Naive B cell (primary cell): ENCODE measurements at regions not wholly inside any gene's neighbourhood (a gene's known extent, or its start where the extent isn't known, plus 50 kb on each side); places are given as distances from the start of the nearest gene placed in this dataset.
"Not testable (repeated sequence)": the region's sequence is repeated elsewhere in the genome, so short reads cannot be mapped to it uniquely, and the experiment has no call there.

Experiments
- ATAC-seq, 2 donors: fragments of 150-1000 bp; cut with Tn5 transposase; 2 replicates each; pipeline ENCODE4 v1.10.0; 2021; ENCODE audit warnings: low read depth in 2 of 2, mild to moderate bottlenecking in 2 of 2, moderate library complexity in 2 of 2
- DNase-seq: peaks from one replicate; pipeline ENCODE4 v3.0.0; 2022
- H3K27ac Mint-ChIP-seq, 6 donors: one replicate each; pipeline ENCODE4 v1.8.0; 2020 to 2022; ENCODE audit warnings: mild to moderate bottlenecking in 6 of 6, mixed read lengths in 6 of 6, moderate library complexity in 5 of 6, inconsistent platforms in 2 of 6
- H3K27me3 Mint-ChIP-seq, 3 donors: one replicate each; pipeline ENCODE4 v1.8.0; 2021 to 2022; ENCODE audit warnings: mixed read lengths in 3 of 3, mild to moderate bottlenecking in 1 of 3
- H3K36me3 Mint-ChIP-seq, 2 donors: one replicate each; pipeline ENCODE4 v1.8.0; 2020 to 2022; ENCODE audit warnings: mixed read lengths in 2 of 2, inconsistent platforms in 1 of 2, mild to moderate bottlenecking in 1 of 2
- H3K4me1 Mint-ChIP-seq, 3 donors: one replicate each; pipeline ENCODE4 v1.8.0; 2020 to 2022; ENCODE audit warnings: mixed read lengths in 3 of 3, inconsistent platforms in 1 of 3, mild to moderate bottlenecking in 1 of 3, moderate library complexity in 1 of 3
- H3K4me3 Mint-ChIP-seq, 8 donors: one replicate each; pipeline ENCODE4 v1.8.0; 2020 to 2022; ENCODE audit warnings: mild to moderate bottlenecking in 8 of 8, mixed read lengths in 8 of 8, moderate library complexity in 8 of 8, inconsistent platforms in 2 of 8
- H3K9me3 Mint-ChIP-seq, 7 donors: one replicate each; pipeline ENCODE4 v1.8.0; 2020 to 2022; ENCODE audit warnings: mixed read lengths in 7 of 7, mild to moderate bottlenecking in 5 of 7, inconsistent platforms in 2 of 7, moderate library complexity in 1 of 7

GRCh38 chr15:54815556-54815955 is 381.2 kb downstream of the RSL24D1 start:
- Mint-ChIP-seq H3K4me1 (no peaks in the 10 kb centered on the region), H3K27ac (no peak overlapping the region), H3K36me3 (no peaks in the 10 kb centered on the region), H3K4me3 (peak overlapping the region in 1 of 8 donors; percentile 23), H3K27me3 (no peaks in the 10 kb centered on the region), H3K9me3 (peaks cover 5 to 24% (median 18%) of the 10 kb centered on the region in 7 donors)
- ATAC-seq (no peak), DNase-seq (no peak)

DNA sequence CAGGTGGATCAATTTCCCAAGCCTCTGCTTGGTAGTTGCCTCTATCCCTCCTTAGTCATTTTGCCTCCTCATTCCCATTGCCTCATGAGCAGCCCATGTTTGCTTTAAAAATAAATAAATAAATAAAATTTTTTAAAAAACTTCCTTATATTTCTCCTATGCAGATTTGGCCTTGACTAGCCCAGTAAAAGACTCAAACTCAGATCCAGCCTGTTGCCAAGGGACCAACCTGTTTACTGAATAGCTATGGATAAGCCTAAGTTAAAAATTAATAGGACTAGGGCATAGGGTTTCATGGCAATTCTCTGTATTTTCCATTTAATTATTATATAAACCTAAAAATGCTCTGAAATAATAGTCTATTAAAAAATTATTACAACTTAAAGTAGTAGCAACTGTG is 384.4 kb downstream of the RSL24D1 start:
- no peaks in the 10 kb centered on the region for H3K27me3 Mint-ChIP-seq
- DNase-seq (no peak), ATAC-seq (no peak)
- no peaks in the 10 kb centered on the region for H3K36me3 Mint-ChIP-seq
- H3K27ac Mint-ChIP-seq = no peak overlapping the region
- peaks cover 5 to 24% (median 15%) of the 10 kb centered on the region in 7 donors for H3K9me3 Mint-ChIP-seq
- no peak overlapping the region for H3K4me3 Mint-ChIP-seq
- H3K4me1 Mint-ChIP-seq = no peaks in the 10 kb centered on the region

DNA sequence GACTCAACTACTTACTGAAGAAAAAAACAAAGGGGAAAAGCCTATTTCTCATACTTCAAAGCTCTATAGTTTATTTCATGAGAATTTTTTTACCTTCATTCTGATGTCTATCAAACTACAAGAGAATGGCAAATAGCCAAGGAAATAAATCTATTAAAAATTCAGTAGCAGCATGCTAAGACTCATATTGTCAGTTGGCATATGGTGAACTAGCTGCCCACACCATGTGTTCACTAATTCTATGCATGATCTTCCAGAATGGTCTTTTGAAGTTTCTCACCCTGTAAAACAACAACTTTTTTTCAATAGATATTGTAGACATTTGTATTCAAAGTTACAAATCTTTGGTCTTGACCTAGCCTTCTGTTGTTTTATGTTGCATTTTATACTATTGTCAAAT is 386.2 kb downstream of the RSL24D1 start:
- Mint-ChIP-seq H3K27me3 (no peaks in the 10 kb centered on the region), H3K36me3 (no peaks in the 10 kb centered on the region), H3K4me1 (no peaks in the 10 kb centered on the region), H3K27ac (no peak overlapping the region), H3K4me3 (no peak overlapping the region), H3K9me3 (peaks cover 5 to 21% (median 13%) of the 10 kb centered on the region in 7 donors)
- DNase-seq (no peak), ATAC-seq (no peak)

GRCh38 chr15:54810031-54810430 is 386.7 kb downstream of the RSL24D1 start:
- Mint-ChIP-seq H3K27ac (no peak overlapping the region), H3K4me1 (no peaks in the 10 kb centered on the region), H3K4me3 (no peak overlapping the region), H3K36me3 (no peaks in the 10 kb centered on the region), H3K27me3 (no peaks in the 10 kb centered on the region), H3K9me3 (peaks cover 5 to 17% (median 12%) of the 10 kb centered on the region in 7 donors)
- ATAC-seq (no peak), DNase-seq (no peak)

DNA sequence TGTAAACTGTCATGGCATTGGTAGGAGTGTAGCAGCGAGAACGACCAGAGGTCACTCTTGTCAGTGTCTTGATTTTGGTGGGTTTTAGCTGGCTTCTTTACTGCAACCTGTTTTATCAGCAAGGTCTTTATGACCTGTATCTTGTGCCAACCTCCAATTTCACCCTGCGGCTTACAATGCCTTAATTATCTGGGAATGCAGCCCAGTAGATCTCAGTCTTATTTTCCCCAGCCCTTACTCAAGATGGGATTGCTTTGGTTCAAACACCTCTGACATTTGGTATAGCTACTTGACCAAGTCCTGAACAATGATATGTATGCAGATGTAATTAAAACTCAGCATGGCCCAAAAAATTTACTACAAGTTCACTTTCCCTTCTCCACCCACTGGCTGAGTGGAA is 388.4 kb downstream of the RSL24D1 start:
- Mint-ChIP-seq H3K4me3 (no peak overlapping the region), H3K36me3 (no peaks in the 10 kb centered on the region), H3K9me3 (peaks cover 0 to 7% (median 1%) of the 10 kb centered on the region in 7 donors), H3K27me3 (no peaks in the 10 kb centered on the region), H3K27ac (no peak overlapping the region), H3K4me1 (peaks cover 1 to 7% (median 5%) of the 10 kb centered on the region in 3 donors)
- ATAC-seq (no peak), DNase-seq (no peak)

DNA sequence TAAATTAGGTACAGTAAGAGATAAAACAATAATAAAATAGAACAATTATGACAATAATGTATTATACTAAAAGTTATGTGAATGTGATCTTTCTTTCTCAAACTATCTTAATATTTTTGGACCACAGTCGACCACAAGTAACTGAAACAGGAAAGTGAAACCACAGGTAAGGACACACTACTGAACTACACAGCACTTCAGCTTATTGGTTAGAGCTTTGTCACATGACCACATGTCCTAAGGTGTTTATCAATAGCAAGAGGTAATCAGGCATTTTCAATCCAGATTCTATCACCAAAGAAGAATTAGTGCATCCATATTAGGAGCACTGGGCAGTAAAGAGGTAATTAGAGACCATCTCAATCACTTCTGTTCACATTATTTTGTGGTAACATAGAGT is 392.8 kb downstream of the RSL24D1 start:
- Mint-ChIP-seq H3K27ac (no peak overlapping the region), H3K9me3 (peaks cover 0 to 2% (median 0%) of the 10 kb centered on the region in 7 donors)

DNA sequence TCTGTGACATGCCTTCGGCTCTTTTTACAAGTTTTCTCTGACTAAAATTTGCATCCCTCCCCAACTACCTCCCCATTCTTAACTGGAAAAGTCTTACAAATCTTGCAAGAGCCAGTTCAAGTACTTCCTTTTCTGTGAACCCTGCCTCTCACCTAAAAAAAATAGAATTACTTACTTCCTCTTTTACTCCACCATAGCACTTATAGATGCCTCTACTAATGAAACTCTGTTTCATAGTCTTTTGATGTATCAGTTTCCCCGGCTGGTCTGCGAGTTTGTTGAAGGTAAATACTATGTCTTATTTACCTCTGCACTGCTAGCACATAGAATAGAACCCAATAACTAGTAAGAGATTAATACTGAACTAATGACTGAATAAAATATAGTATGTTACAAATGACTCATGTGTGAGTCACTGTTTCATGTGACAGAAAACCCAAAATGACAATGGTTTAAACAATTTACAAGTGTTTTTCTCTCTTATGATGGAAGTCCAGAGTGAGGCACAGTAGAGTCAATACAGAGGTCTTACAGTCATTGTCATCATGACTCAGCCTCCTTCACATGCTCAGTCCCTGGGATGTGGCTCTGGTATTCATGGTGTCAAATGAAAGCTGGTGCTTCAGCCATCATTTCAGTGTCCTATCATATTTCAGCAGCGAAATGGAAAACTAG is 393.5 kb downstream of the RSL24D1 start:
- H3K9me3 Mint-ChIP-seq = peaks cover 0 to 2% (median 0%) of the 10 kb centered on the region in 7 donors
- H3K4me1 Mint-ChIP-seq = peaks cover 6 to 14% (median 11%) of the 10 kb centered on the region in 3 donors
- peak overlapping the region in 1 of 8 donors; percentile 21 for H3K4me3 Mint-ChIP-seq
- peak; percentile 40 to 46 for ATAC-seq
- no peaks in the 10 kb centered on the region for H3K36me3 Mint-ChIP-seq
- H3K27ac Mint-ChIP-seq = no peak overlapping the region
- no peaks in the 10 kb centered on the region for H3K27me3 Mint-ChIP-seq
- DNase-seq = peak; percentile 6

More for the DNA sequence above, 392.8 kb downstream of the RSL24D1 start:
- no peak for ATAC-seq
- no peaks in the 10 kb centered on the region for H3K36me3 Mint-ChIP-seq
- no peaks in the 10 kb centered on the region for H3K27me3 Mint-ChIP-seq
- no peak for DNase-seq
- H3K4me3 Mint-ChIP-seq = no peak overlapping the region
- peaks cover 6 to 14% (median 11%) of the 10 kb centered on the region in 3 donors for H3K4me1 Mint-ChIP-seq

- ATAC-seq (no peak), DNase-seq (no peak)
- no peak overlapping the region for H3K27ac Mint-ChIP-seq
- H3K36me3 Mint-ChIP-seq = no peaks in the 10 kb centered on the region
- peaks cover 0 to 7% (median 0%) of the 10 kb centered on the region in 3 donors for H3K27me3 Mint-ChIP-seq
- H3K9me3 Mint-ChIP-seq = peaks cover 0 to 4% (median 0%) of the 10 kb centered on the region in 7 donors
- H3K4me1 Mint-ChIP-seq = no peaks in the 10 kb centered on the region
- H3K4me3 Mint-ChIP-seq = no peak overlapping the region
Observed at GRCh38 chr15:54792526-54792925, 404.2 kb downstream of the RSL24D1 start.

GRCh38 chr15:54790693-54791092 is 406.0 kb downstream of the RSL24D1 start:
- no peak for DNase-seq
- H3K4me3 Mint-ChIP-seq = no peak overlapping the region
- no peak overlapping the region for H3K27ac Mint-ChIP-seq
- H3K27me3 Mint-ChIP-seq = no peaks in the 10 kb centered on the region
- H3K9me3 Mint-ChIP-seq = peaks cover 0 to 4% (median 0%) of the 10 kb centered on the region in 7 donors
- ATAC-seq = no peak
- H3K4me1 Mint-ChIP-seq = no peaks in the 10 kb centered on the region
- no peaks in the 10 kb centered on the region for H3K36me3 Mint-ChIP-seq

GRCh38 chr15:54789376-54789775 is 407.4 kb downstream of the RSL24D1 start:
- H3K4me3 Mint-ChIP-seq = no peak overlapping the region
- DNase-seq (no peak), ATAC-seq (no peak)
- H3K27me3 Mint-ChIP-seq = no peaks in the 10 kb centered on the region
- H3K27ac Mint-ChIP-seq = peak overlapping the region in 1 of 6 donors; percentile 73
- no peaks in the 10 kb centered on the region for H3K4me1 Mint-ChIP-seq
- peaks cover under 1 to 9% (median 5%) of the 10 kb centered on the region in 7 donors for H3K9me3 Mint-ChIP-seq
- peaks cover 0 to 2% of the 10 kb centered on the region in 2 donors for H3K36me3 Mint-ChIP-seq

DNA sequence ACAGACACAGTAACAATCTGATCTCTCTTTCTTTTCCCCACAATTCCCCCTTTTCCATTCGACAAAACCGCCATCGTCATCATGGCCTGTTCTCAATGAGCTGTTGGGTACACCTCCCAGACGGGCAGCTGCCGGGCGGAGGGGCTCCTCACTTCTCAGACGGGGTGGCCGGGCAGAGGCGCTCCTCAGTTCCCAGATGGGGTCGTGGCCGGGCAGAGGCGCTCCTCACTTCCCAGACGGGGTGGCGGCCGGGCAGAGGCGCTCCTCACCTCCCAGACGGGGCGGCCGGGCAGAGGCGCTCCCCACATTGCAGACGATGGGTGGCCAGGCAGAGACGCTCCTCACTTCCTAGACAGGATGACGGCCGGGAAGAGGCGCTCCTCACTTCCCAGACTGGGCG is 415.5 kb downstream of the RSL24D1 start:
- not testable (repeated sequence) for DNase-seq, H3K27me3 Mint-ChIP-seq, H3K4me1 Mint-ChIP-seq, H3K27ac Mint-ChIP-seq, ATAC-seq, H3K4me3 Mint-ChIP-seq, H3K36me3 Mint-ChIP-seq
- H3K9me3 Mint-ChIP-seq = peaks cover 4 to 31% (median 14%) of the 10 kb centered on the region in 7 donors

GRCh38 chr15:54779271-54779670 is 417.5 kb downstream of the RSL24D1 start:
- H3K9me3 Mint-ChIP-seq = peaks cover 3 to 25% (median 6%) of the 10 kb centered on the region in 7 donors
- no peaks in the 10 kb centered on the region for H3K4me1 Mint-ChIP-seq
- H3K27me3 Mint-ChIP-seq = no peaks in the 10 kb centered on the region
- no peak for ATAC-seq
- peaks cover 0 to 5% of the 10 kb centered on the region in 2 donors for H3K36me3 Mint-ChIP-seq
- H3K27ac Mint-ChIP-seq = no peak overlapping the region
- no peak for DNase-seq
- no peak overlapping the region for H3K4me3 Mint-ChIP-seq

DNA sequence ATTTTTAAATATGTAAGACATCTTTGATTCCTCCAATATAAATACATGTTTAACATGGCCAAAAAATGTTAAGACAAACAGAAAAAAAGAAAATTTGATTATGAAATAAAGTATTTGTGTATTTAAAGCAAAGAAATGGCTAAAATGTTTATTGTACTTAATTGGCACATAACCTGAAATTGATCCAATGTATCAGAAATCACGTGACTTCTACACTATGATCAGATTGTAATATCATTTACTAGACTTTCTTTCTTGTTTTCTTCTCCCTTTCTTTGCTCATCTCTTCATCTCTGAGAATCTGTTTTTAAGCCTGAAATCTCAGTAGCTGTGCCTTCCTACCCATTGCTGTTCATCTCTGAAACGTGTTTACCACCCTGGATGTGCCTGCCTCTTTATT is 420.3 kb downstream of the RSL24D1 start:
- ATAC-seq (no peak), DNase-seq (no peak)
- no peak overlapping the region for H3K4me3 Mint-ChIP-seq
- H3K27ac Mint-ChIP-seq = no peak overlapping the region
- H3K36me3 Mint-ChIP-seq = no peaks in the 10 kb centered on the region
- peaks cover 0 to 7% (median 0%) of the 10 kb centered on the region in 7 donors for H3K9me3 Mint-ChIP-seq
- no peaks in the 10 kb centered on the region for H3K27me3 Mint-ChIP-seq
- no peaks in the 10 kb centered on the region for H3K4me1 Mint-ChIP-seq

GRCh38 chr15:54772663-54773062 is 424.1 kb downstream of the RSL24D1 start:
- ATAC-seq (no peak), DNase-seq (no peak)
- Mint-ChIP-seq H3K36me3 (no peaks in the 10 kb centered on the region), H3K27ac (no peak overlapping the region), H3K4me1 (no peaks in the 10 kb centered on the region), H3K27me3 (no peaks in the 10 kb centered on the region), H3K9me3 (peaks cover 0 to 6% (median 0%) of the 10 kb centered on the region in 7 donors), H3K4me3 (no peak overlapping the region)
